MM.1S (cell line): ENCODE measurements at regions not wholly inside any gene's neighbourhood (a gene's known extent, or its start where the extent isn't known, plus 50 kb on each side); places are given as distances from the start of the nearest gene placed in this dataset.

Source experiments
- DNase-seq: peaks from one replicate; pipeline ENCODE4 v3.0.0-alpha.2; 2015
- H2AFZ ChIP-seq: fragments of 300-600 bp; sonication (generic); 2 replicates; pipeline ENCODE4 v1.6.0; 2016; ENCODE audit warnings: antibody characterized with exemption, low read length
- H3F3A ChIP-seq: fragments of 300-600 bp; sonication (generic); 2 replicates; pipeline ENCODE4 v1.6.1; 2016; ENCODE audit warnings: mild to moderate bottlenecking, antibody characterized with exemption, low read length, moderate library complexity, mixed read lengths; ENCODE audit not compliant: insufficient read depth
- H3K27ac ChIP-seq: fragments of 300-600 bp; sonication (generic); 2 replicates; pipeline ENCODE4 v1.5.1; 2016; ENCODE audit warnings: mild to moderate bottlenecking, low read length
- H3K27me3 ChIP-seq: fragments of 300-600 bp; sonication (generic); replicated peaks from 2 replicates; pipeline ENCODE4 v1.6.0; 2016; ENCODE audit warnings: low read length; ENCODE audit not compliant: insufficient read depth
- H3K36me3 ChIP-seq: fragments of 300-600 bp; sonication (generic); replicated peaks from 2 replicates; pipeline ENCODE4 v1.6.1; 2016; ENCODE audit warnings: mild to moderate bottlenecking, low read length, mixed read lengths; ENCODE audit not compliant: insufficient read depth
- H3K4me1 ChIP-seq: fragments of 300-600 bp; sonication (generic); 2 replicates; pipeline ENCODE4 v1.6.1; 2016; ENCODE audit warnings: low read length, mixed read lengths
- H3K4me2 ChIP-seq: fragments of 300-600 bp; sonication (generic); 2 replicates; pipeline ENCODE4 v1.6.0; 2016; ENCODE audit warnings: low read depth, low read length
- H3K4me3 ChIP-seq: fragments of 300-600 bp; sonication (generic); 2 replicates; pipeline ENCODE4 v1.5.1; 2016; ENCODE audit warnings: low read length, mixed read lengths
- H3K79me2 ChIP-seq: fragments of 300-600 bp; sonication (generic); 2 replicates; pipeline ENCODE4 v1.6.1; 2016; ENCODE audit warnings: mixed run types, low read length, mixed read lengths
- H3K9ac ChIP-seq: fragments of 300-600 bp; sonication (generic); 2 replicates; pipeline ENCODE4 v1.6.1; 2016; ENCODE audit warnings: low read length, mixed read lengths
- H3K9me2 ChIP-seq: fragments of 300-600 bp; sonication (generic); replicated peaks from 2 replicates; pipeline ENCODE4 v1.6.1; 2016; ENCODE audit warnings: mild to moderate bottlenecking, low read length, mixed read lengths; ENCODE audit not compliant: insufficient read depth
- H3K9me3 ChIP-seq: fragments of 300-600 bp; sonication (generic); replicated peaks from 2 replicates; pipeline ENCODE4 v1.6.1; 2016; ENCODE audit warnings: mild to moderate bottlenecking, low read length, mixed read lengths; ENCODE audit not compliant: insufficient read depth
- H4K20me1 ChIP-seq: fragments of 300-600 bp; sonication (generic); 2 replicates; pipeline ENCODE4 v1.6.1; 2016; ENCODE audit warnings: mild to moderate bottlenecking, low read length, moderate library complexity, mixed read lengths; ENCODE audit not compliant: insufficient read depth
- CTCF ChIP-seq: fragments of 300-600 bp; sonication (generic); IDR thresholded peaks from 2 replicates; pipeline ENCODE4 v1.5.1; 2016; ENCODE audit warnings: antibody characterized with exemption, low read length, mixed read lengths
- EZH2 ChIP-seq: fragments of 300-600 bp; sonication (generic); optimal IDR thresholded peaks from 2 replicates; pipeline ENCODE3; 2017; ENCODE audit warnings: low read depth, mild to moderate bottlenecking, antibody characterized with exemption, low read length, mixed read lengths
- EZH2phosphoT487 ChIP-seq: fragments of 300-600 bp; sonication (generic); IDR thresholded peaks from 2 replicates; pipeline ENCODE4 v1.6.1; 2018; ENCODE audit warnings: antibody characterized with exemption, low read length

GRCh38 chr11:70887542-70887827, 364.9 kb downstream of the SHANK2 start:
- H3K4me3 ChIP-seq, result no peak overlapping the region
- H3K4me1 ChIP-seq, result no peaks in the 10 kb centered on the region; the same call in 1 of the 2 replicates
- no peak for TF ChIP-seq EZH2phosphoT487
- TF ChIP-seq EZH2, result no peak
- no peak for TF ChIP-seq CTCF
- H3K36me3 ChIP-seq, result no peaks in the 10 kb centered on the region
- no peaks in the 10 kb centered on the region for H3K9me3 ChIP-seq
- no peaks in the 10 kb centered on the region for H3K79me2 ChIP-seq
- no peaks in the 10 kb centered on the region for H3F3A ChIP-seq
- no peak overlapping the region for H3K9ac ChIP-seq
- H3K4me2 ChIP-seq, result no peak overlapping the region
- no peak overlapping the region for H2AFZ ChIP-seq
- DNase-seq, result no peak
- H3K27me3 ChIP-seq, result peaks cover 72% of the 10 kb centered on the region
- no peaks in the 10 kb centered on the region for H3K9me2 ChIP-seq
- no peak overlapping the region for H3K27ac ChIP-seq
- no peaks in the 10 kb centered on the region for H4K20me1 ChIP-seq

- Histone ChIP-seq H3K27ac (no peak overlapping the region), H2AFZ (no peak overlapping the region), H3K9me3 (no peaks in the 10 kb centered on the region), H3K4me3 (no peak overlapping the region), H3F3A (no peaks in the 10 kb centered on the region), H3K36me3 (no peaks in the 10 kb centered on the region), H3K79me2 (no peaks in the 10 kb centered on the region), H3K9ac (no peak overlapping the region), H3K27me3 (peaks cover 71% of the 10 kb centered on the region), H3K4me1 (no peaks in the 10 kb centered on the region; the same call in 1 of the 2 replicates), H3K4me2 (no peak overlapping the region), H3K9me2 (no peaks in the 10 kb centered on the region), H4K20me1 (no peaks in the 10 kb centered on the region)
- no peak for TF ChIP-seq EZH2phosphoT487
- no peak for TF ChIP-seq CTCF
- TF ChIP-seq EZH2, result no peak
- no peak for DNase-seq
Measured at GRCh38 chr11:70888061-70888460, 364.3 kb downstream of the SHANK2 start.

- H3K27me3 ChIP-seq, result peaks cover 71% of the 10 kb centered on the region
- TF ChIP-seq EZH2, result no peak
- no peak for TF ChIP-seq CTCF
- TF ChIP-seq EZH2phosphoT487, result no peak
- H3K36me3 ChIP-seq, result no peaks in the 10 kb centered on the region
- no peaks in the 10 kb centered on the region for H3F3A ChIP-seq
- no peak for DNase-seq
- H3K9me2 ChIP-seq, result no peaks in the 10 kb centered on the region
- no peaks in the 10 kb centered on the region for H3K9me3 ChIP-seq
- H2AFZ ChIP-seq, result no peak overlapping the region
- no peak overlapping the region for H3K4me2 ChIP-seq
- H3K9ac ChIP-seq, result no peak overlapping the region
- H3K79me2 ChIP-seq, result no peaks in the 10 kb centered on the region
- no peak overlapping the region for H3K27ac ChIP-seq
- no peak overlapping the region for H3K4me3 ChIP-seq
- no peaks in the 10 kb centered on the region; the same call in 1 of the 2 replicates for H3K4me1 ChIP-seq
- no peaks in the 10 kb centered on the region for H4K20me1 ChIP-seq
Measured at GRCh38 chr11:70889411-70889810, 363.0 kb downstream of the SHANK2 start.
